Neutrophil (primary cell): ENCODE measurements at regions not wholly inside any gene's neighbourhood (a gene's known extent, or its start where the extent isn't known, plus 50 kb on each side); places are given as distances from the start of the nearest gene placed in this dataset.
"Not testable (repeated sequence)": the region's sequence is repeated elsewhere in the genome, so short reads cannot be mapped to it uniquely, and the experiment has no call there.

ENCODE experiments used
- H3K27ac ChIP-seq: fragments of 200-600 bp; sonication (generic); 2 replicates; pipeline ENCODE4 v1.5.1; 2016; ENCODE audit warnings: mild to moderate bottlenecking, moderate library complexity
- H3K27me3 ChIP-seq: fragments of 200-600 bp; sonication (generic); 2 replicates; pipeline ENCODE4 v1.6.0; 2016; ENCODE audit warnings: mild to moderate bottlenecking
- H3K36me3 ChIP-seq: fragments of 200-600 bp; sonication (generic); 2 replicates; pipeline ENCODE4 v1.5.1; 2017
- H3K4me1 ChIP-seq, 2 experiments: fragments of 200-600 bp in 1 of 2; sonication (generic) in 1 of 2; 1 replicate in 1 of 2; 2 replicates in 1 of 2; pipeline versions ENCODE4 v1.5.1 to v1.6.1; 2013 to 2016; ENCODE audit warnings: low read depth in 1 of 2, low read length in 1 of 2, mild to moderate bottlenecking in 1 of 2, moderate library complexity in 1 of 2; ENCODE audit not compliant: control insufficient read depth in 1 of 2, insufficient read depth in 1 of 2
- H3K4me3 ChIP-seq, 2 experiments: fragments of 200-600 bp in 1 of 2; sonication (generic) in 1 of 2; 1 replicate in 1 of 2; 2 replicates in 1 of 2; pipeline ENCODE4 v1.5.1; 2013 to 2016; ENCODE audit warnings: low read depth in 1 of 2, low read length in 1 of 2, mild to moderate bottlenecking in 1 of 2, moderate library complexity in 1 of 2
- H3K9me3 ChIP-seq: fragments of 200-600 bp; sonication (generic); 2 replicates; pipeline ENCODE4 v1.5.1; 2016
- CTCF ChIP-seq: fragments of 200-600 bp; sonication (generic); IDR thresholded peaks from 2 replicates; pipeline ENCODE4 v1.5.1; 2016; ENCODE audit warnings: antibody characterized with exemption

DNA sequence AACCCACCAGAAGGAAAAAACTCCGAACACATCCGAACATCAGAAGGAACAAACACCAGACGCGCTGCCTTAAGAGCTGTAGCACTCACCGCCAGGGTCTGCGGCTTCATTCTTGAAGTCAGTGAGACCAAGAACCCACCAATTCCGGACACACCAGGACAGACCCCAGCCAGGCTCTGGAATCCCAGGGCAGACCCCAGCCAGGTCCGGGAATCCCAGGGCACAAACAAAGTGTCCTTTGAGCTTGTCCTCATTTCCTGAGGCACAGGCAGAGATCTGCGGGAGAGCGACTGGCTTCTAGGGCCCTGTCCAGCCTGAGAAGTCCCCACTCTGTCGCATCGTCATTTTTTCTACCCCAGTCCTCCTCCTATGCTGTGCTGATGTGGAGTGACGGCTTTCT lies 461.1 kb downstream of the ACTL7B start:
- Histone ChIP-seq H3K36me3 (no peaks in the 10 kb centered on the region), H3K27me3 (no peaks in the 10 kb centered on the region), H3K4me3 (no peak overlapping the region), H3K9me3 (no peaks in the 10 kb centered on the region), H3K4me1 (no peaks in the 10 kb centered on the region), H3K27ac (no peak overlapping the region)
- no peak for TF ChIP-seq CTCF

GRCh38 chr9:108393481-108394001 lies 462.2 kb downstream of the ACTL7B start:
- H3K27me3 ChIP-seq, H3K9me3 ChIP-seq: not testable (repeated sequence)

DNA sequence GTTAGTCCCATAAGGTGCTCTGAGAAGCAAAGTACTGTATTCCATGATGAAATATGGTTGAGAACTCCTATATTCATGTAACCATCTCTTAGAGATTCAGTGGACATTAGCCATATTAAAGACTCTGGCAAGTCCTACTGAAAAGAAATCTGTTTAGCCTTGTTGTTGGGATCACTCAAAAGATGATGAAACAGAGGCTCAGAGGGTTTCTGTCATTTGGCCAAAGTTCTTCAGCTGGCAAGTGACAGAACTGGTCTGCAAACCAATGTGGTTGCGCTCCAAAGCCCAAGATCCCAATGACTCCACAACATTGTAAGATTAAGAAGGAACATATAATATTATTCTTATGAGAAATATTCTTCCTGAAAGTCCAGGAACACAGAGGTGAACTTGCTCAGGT lies 462.9 kb downstream of the ACTL7B start:
- Histone ChIP-seq H3K36me3 (no peaks in the 10 kb centered on the region), H3K4me1 (no peaks in the 10 kb centered on the region), H3K27me3 (no peaks in the 10 kb centered on the region), H3K27ac (no peak overlapping the region), H3K4me3 (no peak overlapping the region), H3K9me3 (no peaks in the 10 kb centered on the region)
- no peak for TF ChIP-seq CTCF

More at GRCh38 chr9:108393481-108394001, 462.2 kb downstream of the ACTL7B start:
- not testable (repeated sequence) for H3K36me3 ChIP-seq, H3K4me1 ChIP-seq, H3K4me3 ChIP-seq, H3K27ac ChIP-seq

DNA sequence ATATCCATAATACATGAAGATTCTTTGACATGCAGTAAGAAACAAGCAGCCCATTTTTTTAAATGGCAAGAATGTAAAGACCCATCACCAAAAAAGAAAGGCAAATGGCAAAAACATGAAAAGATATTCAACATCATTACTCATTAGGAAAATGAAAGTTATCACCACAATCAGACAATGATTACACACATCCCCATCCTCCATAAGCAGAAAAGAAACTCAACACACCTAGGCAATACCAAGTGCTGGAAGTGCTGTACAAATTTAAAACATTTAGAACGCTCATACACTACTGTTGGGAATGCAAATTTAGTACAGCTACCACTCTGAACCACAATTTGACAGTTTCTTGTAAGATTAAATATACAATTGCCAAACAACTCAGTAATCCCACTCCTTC lies 466.7 kb downstream of the ACTL7B start:
- Histone ChIP-seq H3K36me3 (no peaks in the 10 kb centered on the region), H3K27ac (no peak overlapping the region), H3K9me3 (no peaks in the 10 kb centered on the region), H3K4me3 (no peak overlapping the region), H3K27me3 (no peaks in the 10 kb centered on the region), H3K4me1 (no peaks in the 10 kb centered on the region)
- no peak for TF ChIP-seq CTCF

DNA sequence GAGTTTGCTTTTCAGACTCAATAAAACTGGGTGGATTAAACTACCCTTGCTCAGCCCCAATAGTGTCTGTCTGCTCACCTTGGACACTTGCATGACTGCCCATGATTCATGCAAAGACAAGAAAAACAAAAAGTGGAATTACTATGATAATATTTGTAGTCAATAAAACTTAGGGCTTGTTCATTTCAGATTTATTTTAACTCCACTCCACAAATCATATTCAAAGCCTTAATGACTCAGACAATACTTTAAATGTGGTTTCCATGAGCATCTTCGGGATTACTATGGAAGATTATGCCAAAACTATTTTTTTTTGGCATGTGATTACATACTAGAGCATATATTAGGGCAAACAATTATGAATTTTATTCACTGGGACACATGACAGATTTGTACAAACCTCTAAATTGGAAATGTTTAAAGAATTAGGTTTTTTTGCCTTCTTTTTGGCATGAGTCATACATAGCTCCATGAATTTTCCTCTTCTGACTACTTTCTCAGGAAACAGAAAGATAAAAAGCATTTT lies 468.9 kb downstream of the ACTL7B start:
- no peaks in the 10 kb centered on the region for H3K4me1 ChIP-seq
- no peak for TF ChIP-seq CTCF
- H3K4me3 ChIP-seq = no peak overlapping the region
- H3K9me3 ChIP-seq = no peaks in the 10 kb centered on the region
- no peak overlapping the region for H3K27ac ChIP-seq
- no peaks in the 10 kb centered on the region for H3K36me3 ChIP-seq
- H3K27me3 ChIP-seq = no peaks in the 10 kb centered on the region

GRCh38 chr9:108386032-108386431 lies 469.8 kb downstream of the ACTL7B start:
- Histone ChIP-seq H3K27me3 (no peaks in the 10 kb centered on the region), H3K9me3 (no peaks in the 10 kb centered on the region), H3K36me3 (no peaks in the 10 kb centered on the region), H3K4me3 (no peak overlapping the region), H3K27ac (no peak overlapping the region), H3K4me1 (no peaks in the 10 kb centered on the region)
- no peak for TF ChIP-seq CTCF
